MM.1S (cell line): ENCODE measurements at regions not wholly inside any gene's neighbourhood (a gene's known extent, or its start where the extent isn't known, plus 50 kb on each side); places are given as distances from the start of the nearest gene placed in this dataset.

Experiments used
- CTCF ChIP-seq: fragments of 300-600 bp; sonication (generic); IDR thresholded peaks from 2 replicates; pipeline ENCODE4 v1.5.1; 2016; ENCODE audit warnings: antibody characterized with exemption, low read length, mixed read lengths
- EZH2 ChIP-seq: fragments of 300-600 bp; sonication (generic); optimal IDR thresholded peaks from 2 replicates; pipeline ENCODE3; 2017; ENCODE audit warnings: low read depth, mild to moderate bottlenecking, antibody characterized with exemption, low read length, mixed read lengths
- EZH2phosphoT487 ChIP-seq: fragments of 300-600 bp; sonication (generic); IDR thresholded peaks from 2 replicates; pipeline ENCODE4 v1.6.1; 2018; ENCODE audit warnings: antibody characterized with exemption, low read length

- TF ChIP-seq CTCF = no peak
- no peak for TF ChIP-seq EZH2phosphoT487
- TF ChIP-seq EZH2 = no peak
Measured at GRCh38 chr6:56724455-56724854, 81.8 kb upstream of the DST start.
